K562 (cell line): ENCODE measurements at regions not wholly inside any gene's neighbourhood (a gene's known extent, or its start where the extent isn't known, plus 50 kb on each side); places are given as distances from the start of the nearest gene placed in this dataset.

Experiments
- ATAC-seq: fragments of 200-7000 bp; cut with Tn5 transposase; 3 replicates; pipeline ENCODE4 v1.9.1; 2020; ENCODE audit warnings: moderate library complexity
- BruUV-seq: library from RNA; stranded (reverse); fragments of 400-500 nt; replicated peaks from 2 replicates; lab custom pipeline; 2021; lab: Mats Ljungman, UMichigan
- CTCF ChIA-PET: fragments of 300-600 bp; formaldehyde crosslinking; extraction: SDS; loops from one replicate; lab custom pipeline; 2021; ENCODE audit warnings: low intra/inter-chr PET ratio; lab: Yijun Ruan, JAX
- POLR2A ChIA-PET: fragments of 300-600, 350-650 bp; sonication (Branson Sonifier 250); formaldehyde crosslinking; extraction: SDS; loops from one replicate; lab custom pipeline; 2021; ENCODE audit warnings: antibody characterized with exemption, inconsistent platforms; lab: Yijun Ruan, JAX
- DNase-seq, 4 experiments: peaks; one replicate each; pipeline versions ENCODE4 v3.0.0 to v3.0.0-alpha.2; 2011 to 2018; ENCODE audit warnings: low spot score in 3 of 4, mixed read lengths in 3 of 4; ENCODE audit errors: extremely low read depth in 1 of 4
- FAIRE-seq: peaks from 2 replicates; lab custom pipeline; 2011; peaks lifted over from hg19 to GRCh38; lab: Jason Lieb, UNC
- H2AFZ ChIP-seq: 2 replicates; pipeline ENCODE4 v1.6.0; 2011; ENCODE audit warnings: low read depth, low read length, control low read depth, inconsistent platforms
- H3K27ac ChIP-seq: fragments of 200-600 bp; 3 replicates; pipeline ENCODE4 v1.8.0; 2011; ENCODE audit warnings: low read depth, mild to moderate bottlenecking, control low read depth, inconsistent platforms, low read length, moderate library complexity, mixed read lengths; ENCODE audit errors: extremely low read depth
- H3K27me3 ChIP-seq, 2 experiments: fragments of 300-600 bp in 1 of 2; 2 replicates in 1 of 2; 3 replicates in 1 of 2; pipeline versions ENCODE4 v1.6.0 to v1.8.0; 2011; ENCODE audit warnings: inconsistent platforms in 2 of 2, low read length in 2 of 2, mild to moderate bottlenecking in 1 of 2, mixed read lengths in 1 of 2, moderate library complexity in 1 of 2; ENCODE audit not compliant: control insufficient read depth in 2 of 2, insufficient read depth in 2 of 2
- H3K36me3 ChIP-seq: fragments of 300-600 bp; 3 replicates; pipeline ENCODE4 v1.8.0; 2011; ENCODE audit warnings: mild to moderate bottlenecking, low read length, inconsistent platforms; ENCODE audit not compliant: control insufficient read depth, insufficient read depth
- H3K4me1 ChIP-seq, 2 experiments: fragments of 200-600 bp in 1 of 2; replicated peaks in 1 of 2; 2 replicates in 1 of 2; 3 replicates in 1 of 2; pipeline versions ENCODE4 v1.5.1 to v1.8.0; 2011; ENCODE audit warnings: inconsistent platforms in 2 of 2, low read length in 2 of 2, mild to moderate bottlenecking in 1 of 2, mixed read lengths in 1 of 2, moderate library complexity in 1 of 2; ENCODE audit not compliant: control insufficient read depth in 2 of 2, insufficient read depth in 2 of 2
- H3K4me2 ChIP-seq: 2 replicates; pipeline ENCODE4 v1.6.1; 2011; ENCODE audit warnings: low read length, control low read depth, inconsistent platforms, mixed read lengths; ENCODE audit not compliant: insufficient read depth
- H3K4me3 ChIP-seq: fragments of 200-600 bp; sonication (generic), shearing (Covaris generic); 2 replicates; pipeline ENCODE4 v1.5.1; 2016; ENCODE audit warnings: control low read depth, inconsistent platforms
- H3K79me2 ChIP-seq: fragments of 200-600 bp; 3 replicates; pipeline ENCODE4 v1.8.0; 2011; ENCODE audit warnings: low read length, inconsistent platforms; ENCODE audit not compliant: control insufficient read depth, insufficient read depth
- H3K9ac ChIP-seq, 2 experiments: 2 replicates each; pipeline versions ENCODE4 v1.6.0 to v1.6.1; 2011; ENCODE audit warnings: low read depth in 2 of 2, low read length in 2 of 2, control low read depth in 1 of 2, inconsistent platforms in 1 of 2, mild to moderate bottlenecking in 1 of 2, mixed read lengths in 1 of 2; ENCODE audit not compliant: insufficient read depth in 1 of 2
- H3K9me1 ChIP-seq: one replicate; pipeline ENCODE4 v1.6.0; 2011; ENCODE audit warnings: inconsistent platforms, mild to moderate bottlenecking, low read length, moderate library complexity; ENCODE audit not compliant: control insufficient read depth, insufficient read depth
- H3K9me3 ChIP-seq: replicated peaks from 2 replicates; pipeline ENCODE4 v1.5.1; 2011; ENCODE audit warnings: low read depth, low read length, inconsistent platforms; ENCODE audit not compliant: control insufficient read depth, insufficient read depth
- H4K20me1 ChIP-seq: replicated peaks from 2 replicates; pipeline ENCODE4 v1.6.1; 2011; ENCODE audit warnings: low read length, inconsistent platforms, mixed read lengths; ENCODE audit not compliant: control insufficient read depth, insufficient read depth
- ARNT ChIP-seq, 2 experiments: fragments of 450-650 bp; IDR thresholded peaks; 2 replicates each; pipeline ENCODE4 v1.6.1; 2016; ENCODE audit warnings: mild to moderate bottlenecking in 1 of 2
- CBFA2T3 ChIP-seq: fragments of 450-650 bp; IDR thresholded peaks from 2 replicates; pipeline ENCODE4 v1.6.1; 2017
- CCNT2 ChIP-seq: IDR thresholded peaks from 2 replicates; pipeline ENCODE4 v1.6.1; 2011; ENCODE audit warnings: borderline replicate concordance, low read depth, mild to moderate bottlenecking, moderate library complexity, mixed read lengths, low read length; ENCODE audit not compliant: insufficient read length; ENCODE audit errors: extremely low read depth
- CXXC5 ChIP-seq: fragments of 250-450 bp; sonication (Bioruptor Pico); IDR thresholded peaks from 2 replicates; pipeline ENCODE4 v1.8.0; 2022; ENCODE audit warnings: inconsistent platforms, mild to moderate bottlenecking, moderate library complexity
- DLX4 ChIP-seq: fragments of 250-450 bp; sonication (Bioruptor Pico); IDR thresholded peaks from 2 replicates; pipeline ENCODE4 v1.6.1; 2021; ENCODE audit warnings: mild to moderate bottlenecking
- FUS ChIP-seq: fragments of 200-400 bp; formaldehyde crosslinking; optimal IDR thresholded peaks from 2 replicates; pipeline ENCODE3; 2017; ENCODE audit warnings: low read depth, low read length
- JUNB ChIP-seq: fragments of 450-650 bp; formaldehyde crosslinking; conservative IDR thresholded peaks from 2 replicates; pipeline ENCODE4 v1.4.0; 2020; ENCODE audit warnings: mild to moderate bottlenecking
- MBD1 ChIP-seq: fragments of 250-450 bp; sonication (Bioruptor Pico); IDR thresholded peaks from 2 replicates; pipeline ENCODE4 v1.8.0; 2022; ENCODE audit warnings: inconsistent platforms
- RBM22 ChIP-seq: fragments of 200-400 bp; formaldehyde crosslinking; IDR thresholded peaks from 2 replicates; pipeline ENCODE4 v1.6.1; 2018; ENCODE audit warnings: low read length, low read depth; ENCODE audit not compliant: poor library complexity, severe bottlenecking
- RBM39 ChIP-seq: fragments of 200-400 bp; formaldehyde crosslinking; optimal IDR thresholded peaks from 2 replicates; pipeline ENCODE3; 2018; ENCODE audit warnings: low read depth, low read length
- SIN3B ChIP-seq: fragments of 450-650 bp; IDR thresholded peaks from 2 replicates; pipeline ENCODE4 v1.6.1; 2017; ENCODE audit warnings: low read depth, mild to moderate bottlenecking, moderate library complexity
- TFAP4 ChIP-seq: sonication (generic); formaldehyde crosslinking; IDR thresholded peaks from 2 replicates; pipeline ENCODE4 v1.8.0; 2022; ENCODE audit warnings: missing genetic modification reagents, mild to moderate bottlenecking, moderate library complexity, borderline replicate concordance
- U2AF1 ChIP-seq: fragments of 200-400 bp; formaldehyde crosslinking; optimal IDR thresholded peaks from 2 replicates; pipeline ENCODE3; 2017; ENCODE audit warnings: mild to moderate bottlenecking, low read depth, low read length, moderate library complexity
- ZNF197 ChIP-seq: fragments of 200-800 bp; sonication (Bioruptor generic); IDR thresholded peaks from 2 replicates; pipeline ENCODE4 v1.6.1; 2016; ENCODE audit warnings: low read depth, missing genetic modification characterization, missing compliant biosample characterization
- ZNF444 ChIP-seq: fragments of 250-450 bp; sonication (Bioruptor Pico); IDR thresholded peaks from 2 replicates; pipeline ENCODE4 v1.4.0; 2020; ENCODE audit warnings: mild to moderate bottlenecking, moderate library complexity
- ZNF707 ChIP-seq: fragments of 250-450 bp; sonication (Bioruptor Pico); conservative IDR thresholded peaks from 2 replicates; pipeline ENCODE4 v1.8.0; 2022; ENCODE audit warnings: inconsistent platforms, mild to moderate bottlenecking, moderate library complexity
- whole genome bisulfite sequencing: fragments of 100-300 bp; shearing (Covaris generic); methylation state at CpG from one replicate; pipeline ENCODE4 v1.1.6; 2016; ENCODE audit warnings: low coverage, mixed read lengths; ENCODE audit not compliant: insufficient coverage; ENCODE audit errors: missing lambda C conversion rate; 5-methylcytosine and 5-hydroxymethylcytosine counted together
- in situ Hi-C: fragments of 300-500 bp; cut with MboI; formaldehyde crosslinking; loops from 4 replicates; pipeline ENCODE4 v1.15.0; 2018; ENCODE audit warnings: inconsistent platforms, mixed read lengths
- intact Hi-C: fragments of 100-400 bp; cut with micrococcal nuclease; formaldehyde crosslinking; loops from 2 replicates; pipeline ENCODE4 v1.14.2; 2022

GRCh38 chr2:105166688-105167087 is 74.9 kb upstream of the GPR45 start (continued):
- no peak for TF ChIP-seq MBD1 (CRISPR knock-in tag)
- TF ChIP-seq U2AF1, result no peak
- no peak for TF ChIP-seq RBM39
- TF ChIP-seq ARNT (IDR thresholded peaks at IDR 0.05), result no peak
- TF ChIP-seq DLX4, result no peak
- no peak for TF ChIP-seq ZNF197 (CRISPR knock-in tag)
- TF ChIP-seq ZNF707 (CRISPR knock-in tag), result no peak
- TF ChIP-seq, all 486 proteins: peak for 0

- intact Hi-C loops (no loop called here), in situ Hi-C loops (no loop called here)
- no TSS peak for BruUV-seq
- FAIRE-seq (no peak), ATAC-seq (no peak), DNase-seq (no peak)
- H2AFZ ChIP-seq, result no peak overlapping the region
- no peaks in the 10 kb centered on the region for H3K4me1 ChIP-seq
- WGBS, result 1% methylated on average over 5 of the region's 5 CpGs
- POLR2A ChIA-PET, result no interaction called here
- H3K9ac ChIP-seq, result no peak overlapping the region
- peaks cover 4 to 12% of the 10 kb centered on the region in 2 experiments; a peak in 4 of 5 replicates for H3K27me3 ChIP-seq
- no peak overlapping the region for H3K4me3 ChIP-seq
- CTCF ChIA-PET, result no interaction called here
- H3K9me3 ChIP-seq, result no peaks in the 10 kb centered on the region
- no peaks in the 10 kb centered on the region for H3K79me2 ChIP-seq
- no peaks in the 10 kb centered on the region for H4K20me1 ChIP-seq
- no peak overlapping the region for H3K4me2 ChIP-seq
- H3K36me3 ChIP-seq, result no peaks in the 10 kb centered on the region
- no peak overlapping the region for H3K27ac ChIP-seq
- H3K9me1 ChIP-seq, result no peaks in the 10 kb centered on the region
- no peak for TF ChIP-seq CXXC5 (CRISPR knock-in tag)
- no peak for TF ChIP-seq CCNT2
- no peak for TF ChIP-seq SIN3B
- TF ChIP-seq RBM22, result no peak
- no peak for TF ChIP-seq JUNB (CRISPR knock-in tag)
- TF ChIP-seq CBFA2T3, result no peak
- TF ChIP-seq FUS, result no peak
- TF ChIP-seq TFAP4 (CRISPR knock-in tag), result no peak
- no peak for TF ChIP-seq ZNF444 (CRISPR knock-in tag)
These were observed 73.0 kb upstream of the GPR45 start for GRCh38 chr2:105168543-105168942.
